ENCODE measurements at regions not wholly inside any gene's neighbourhood (a gene's known extent, or its start where the extent isn't known, plus 50 kb on each side); places are given as distances from the start of the nearest gene placed in this dataset.

DNA sequence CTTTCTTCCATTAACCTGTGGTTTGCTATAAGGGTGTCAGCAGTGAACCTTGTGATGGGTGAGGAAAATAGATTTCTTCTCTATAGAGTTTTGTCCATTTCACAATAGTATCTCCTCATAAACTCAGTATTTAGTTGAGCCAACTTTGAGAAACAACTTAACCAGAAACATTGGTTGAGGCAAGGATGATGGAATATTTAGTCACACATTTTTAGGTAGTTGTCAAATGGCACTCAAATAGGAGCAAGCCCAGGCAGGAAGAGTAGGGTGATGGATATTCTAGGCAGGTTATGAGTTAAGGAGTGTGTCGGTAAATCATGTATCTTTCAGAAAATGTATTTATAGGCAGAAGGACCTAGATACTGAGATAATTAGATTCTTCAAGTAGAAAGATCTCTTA lies 1267.6 kb downstream of the SLC16A7 start:
- Histone ChIP-seq H3K4me3 (replicated peaks in 1 of 3; ENCODE audit: low read depth in 2 of 3, low read length in 3 of 3) (no peak overlapping the region), H2AFZ (ENCODE audit: insufficient read depth, low read depth, low read length, poor library complexity, severe bottlenecking) (no peak overlapping the region), H3K9me3 (replicated peaks in 1 of 2; ENCODE audit: control insufficient read depth in 1 of 2, insufficient read depth in 1 of 2, low read length in 2 of 2) (peaks cover 0 to 7% of the 10 kb centered on the region in 2 donors), H3K9ac (ENCODE audit: insufficient read depth, low read length, poor library complexity, severe bottlenecking) (no peak overlapping the region), H3K79me2 (ENCODE audit: insufficient read depth, low read length) (no peaks in the 10 kb centered on the region), H3K36me3 (replicated peaks in 1 of 2; ENCODE audit: control insufficient read depth in 1 of 2, insufficient read depth in 2 of 2, low read length in 2 of 2) (no peaks in the 10 kb centered on the region), H4K20me1 (ENCODE audit: insufficient read depth, low read length) (no peaks in the 10 kb centered on the region), H3K4me1 (ENCODE audit: control insufficient read depth in 1 of 2, insufficient read depth in 2 of 2, low read length in 2 of 2) (no peaks in the 10 kb centered on the region), H3K4me2 (replicated peaks; ENCODE audit: extremely low read depth, low read length, poor library complexity, severe bottlenecking) (no peak overlapping the region), H3K27ac (ENCODE audit: low read depth in 1 of 2, low read length in 2 of 2) (no peak overlapping the region), H3K27me3 (ENCODE audit: control insufficient read depth in 2 of 2, insufficient read depth in 2 of 2, low read length in 2 of 2) (no peaks in the 10 kb centered on the region)
- Mint-ChIP-seq H3K27ac (no peak overlapping the region), H3K27me3 (ENCODE audit: low read depth in 3 of 3) (no peaks in the 10 kb centered on the region), H3K9me3 (peaks cover 0 to 9% (median 4%) of the 10 kb centered on the region in 7 donors), H3K4me3 (no peak overlapping the region), H3K4me1 (no peaks in the 10 kb centered on the region), H3K36me3 (no peaks in the 10 kb centered on the region)
- 60% methylated on average over 1 of the region's 1 CpG for WGBS (ENCODE audit: insufficient coverage)
- no peak for TF ChIP-seq CTCF (IDR thresholded peaks at IDR 0.05)
- DNase-seq: no peak
- intact Hi-C loops (cut with micrococcal nuclease): no loop called here

DNA sequence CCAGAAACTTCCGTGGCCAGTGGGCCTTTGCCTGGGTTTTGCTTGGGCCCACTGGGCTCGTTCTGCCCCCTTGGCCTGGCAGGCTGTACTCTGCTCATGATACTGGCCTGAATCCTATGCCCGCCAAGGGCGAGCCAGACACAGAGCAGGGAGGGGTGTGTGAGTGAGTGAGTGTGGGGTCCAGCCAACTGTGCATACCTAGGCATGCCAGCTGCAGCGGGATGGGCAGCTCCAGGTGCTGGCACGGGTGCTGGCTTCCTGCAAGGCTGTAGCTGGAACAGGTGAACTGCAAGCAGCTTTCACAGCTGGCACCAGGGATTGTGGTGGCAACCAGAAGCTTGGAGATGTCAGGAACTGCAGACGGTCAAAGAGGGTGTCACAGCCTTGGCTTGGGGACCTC lies 1276.4 kb downstream of the SLC16A7 start:
- Mint-ChIP-seq H3K36me3 (no peaks in the 10 kb centered on the region), H3K27ac (no peak overlapping the region), H3K27me3 (ENCODE audit: low read depth in 3 of 3) (peaks cover 0 to 2% (median 0%) of the 10 kb centered on the region in 3 donors), H3K4me3 (no peak overlapping the region), H3K9me3 (peaks cover 3 to 14% (median 6%) of the 10 kb centered on the region in 7 donors), H3K4me1 (no peaks in the 10 kb centered on the region)
- 90% methylated on average over 6 of the region's 7 CpGs for WGBS (ENCODE audit: insufficient coverage)
- Histone ChIP-seq H3K27ac (ENCODE audit: low read depth in 1 of 2, low read length in 2 of 2) (no peak overlapping the region), H3K79me2 (ENCODE audit: insufficient read depth, low read length) (no peaks in the 10 kb centered on the region), H3K9ac (ENCODE audit: insufficient read depth, low read length, poor library complexity, severe bottlenecking) (no peak overlapping the region), H3K27me3 (ENCODE audit: control insufficient read depth in 2 of 2, insufficient read depth in 2 of 2, low read length in 2 of 2) (no peaks in the 10 kb centered on the region), H3K36me3 (replicated peaks in 1 of 2; ENCODE audit: control insufficient read depth in 1 of 2, insufficient read depth in 2 of 2, low read length in 2 of 2) (no peaks in the 10 kb centered on the region), H4K20me1 (ENCODE audit: insufficient read depth, low read length) (no peaks in the 10 kb centered on the region), H2AFZ (ENCODE audit: insufficient read depth, low read depth, low read length, poor library complexity, severe bottlenecking) (no peak overlapping the region), H3K4me3 (replicated peaks in 1 of 3; ENCODE audit: low read depth in 2 of 3, low read length in 3 of 3) (no peak overlapping the region), H3K9me3 (replicated peaks in 1 of 2; ENCODE audit: control insufficient read depth in 1 of 2, insufficient read depth in 1 of 2, low read length in 2 of 2) (peaks cover 12 to 14% of the 10 kb centered on the region in 2 donors), H3K4me2 (replicated peaks; ENCODE audit: extremely low read depth, low read length, poor library complexity, severe bottlenecking) (no peak overlapping the region), H3K4me1 (ENCODE audit: control insufficient read depth in 1 of 2, insufficient read depth in 2 of 2, low read length in 2 of 2) (no peaks in the 10 kb centered on the region)
- no peak for TF ChIP-seq CTCF (IDR thresholded peaks at IDR 0.05)
- intact Hi-C loops (cut with micrococcal nuclease): no loop called here
- DNase-seq: peak in 1 of 3 donors; percentile 2

Data from CD14-positive monocyte (primary cell).